NCI-H1436 (cell line): ENCODE measurements at regions not wholly inside any gene's neighbourhood (a gene's known extent, or its start where the extent isn't known, plus 50 kb on each side); places are given as distances from the start of the nearest gene placed in this dataset.
"Not testable (repeated sequence)": the region's sequence is repeated elsewhere in the genome, so short reads cannot be mapped to it uniquely, and the experiment has no call there.

Experiments used
- DNase-seq: peaks from one replicate; lab custom pipeline; 2025; lab: John Stamatoyannopoulos, UW

DNA sequence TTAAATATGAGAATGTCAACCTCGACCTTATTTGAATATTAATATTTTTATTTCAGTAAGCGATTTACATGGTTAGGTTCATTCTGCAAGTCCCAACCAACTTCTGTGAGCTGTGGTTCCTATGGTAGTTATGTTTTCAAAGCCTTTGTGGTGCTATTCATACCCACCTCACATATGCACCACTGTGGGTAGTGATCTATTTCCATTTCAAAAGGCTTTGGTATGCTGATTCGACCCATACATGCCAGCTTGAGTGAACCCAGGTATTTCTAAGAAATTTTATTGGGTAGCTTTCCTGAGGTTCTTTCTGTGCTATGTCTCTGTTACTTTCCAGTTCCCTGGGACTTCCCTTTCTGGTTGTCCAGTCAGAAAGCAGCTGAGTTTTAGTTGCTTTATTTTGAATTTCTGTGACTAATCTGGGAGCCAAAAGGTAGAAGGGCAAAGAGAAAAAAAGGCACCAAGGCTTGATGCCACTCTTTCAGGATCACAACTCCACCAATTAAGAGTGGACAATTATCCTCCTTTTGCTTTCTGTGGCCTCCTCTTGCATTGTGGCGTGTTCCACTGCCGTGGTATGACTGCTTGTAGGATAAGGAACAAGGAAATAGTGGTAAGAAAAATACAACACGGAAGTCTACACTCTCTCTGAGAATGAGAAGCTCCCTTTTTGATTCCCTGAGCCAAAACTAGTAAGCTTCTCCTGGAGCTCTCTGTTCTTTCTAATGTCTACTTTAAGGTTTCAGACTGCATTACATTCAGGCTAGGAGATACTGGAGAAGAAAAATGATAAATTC, 729.1 kb downstream of the NOVA1 start:
- no peak for DNase-seq

DNA sequence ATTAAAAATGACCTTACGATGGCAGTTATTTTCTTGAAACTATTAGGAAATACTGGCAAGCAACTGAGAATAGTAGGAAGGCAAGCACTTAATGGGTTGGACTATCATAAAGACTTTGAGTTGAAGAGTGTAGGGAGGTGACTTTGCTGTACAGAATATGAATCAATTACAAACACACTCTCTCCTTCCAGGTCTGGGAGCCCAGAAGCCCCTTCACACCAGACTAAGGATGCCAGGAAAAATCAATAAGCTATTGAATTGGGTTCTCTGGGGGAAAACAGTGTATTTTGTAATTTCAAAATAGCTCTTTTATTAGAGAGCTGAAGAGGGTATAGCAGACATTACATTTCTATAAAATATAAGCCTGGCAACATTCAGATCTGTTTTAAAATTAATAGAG, 736.4 kb downstream of the NOVA1 start:
- DNase-seq, result no peak

DNA sequence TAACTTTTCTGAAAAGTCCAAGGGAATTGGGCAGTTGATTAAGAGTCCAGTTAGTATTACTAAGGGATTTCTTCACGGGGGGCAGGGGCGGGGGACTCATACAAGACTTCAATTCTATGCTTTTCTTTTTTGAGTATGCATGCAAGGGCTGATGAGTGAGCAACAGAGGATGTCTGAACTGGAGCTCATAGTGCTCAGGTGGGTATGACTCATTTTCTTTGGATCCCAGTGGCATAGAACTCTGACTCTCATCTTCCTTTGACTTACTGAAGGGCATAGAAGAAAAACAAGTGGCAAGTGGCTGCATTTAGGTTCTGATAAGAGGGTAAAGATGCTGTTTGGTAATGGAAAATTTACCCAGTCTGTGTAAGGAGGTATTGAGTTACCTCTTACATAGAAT, 749.2 kb downstream of the NOVA1 start:
- no peak for DNase-seq

DNA sequence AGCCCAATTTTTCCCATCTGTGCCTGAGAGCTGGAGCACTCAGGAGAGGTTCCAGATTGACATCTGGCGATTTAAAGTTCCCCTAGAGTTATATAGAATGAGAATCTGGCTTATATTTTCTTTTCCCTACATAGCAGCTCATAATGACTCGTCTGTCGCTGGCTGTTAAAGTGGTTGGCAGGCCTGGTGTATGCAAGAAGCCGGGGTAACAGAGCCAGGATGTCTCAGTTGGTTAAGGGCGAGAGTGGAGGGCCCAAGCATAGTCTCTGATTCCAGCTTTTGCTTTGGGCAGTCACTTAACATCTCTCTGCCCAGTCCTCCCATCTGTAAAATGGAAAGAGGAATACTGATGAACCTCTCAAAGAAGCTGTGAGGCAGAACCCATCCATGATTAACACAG, 751.6 kb downstream of the NOVA1 start:
- no peak for DNase-seq

DNA sequence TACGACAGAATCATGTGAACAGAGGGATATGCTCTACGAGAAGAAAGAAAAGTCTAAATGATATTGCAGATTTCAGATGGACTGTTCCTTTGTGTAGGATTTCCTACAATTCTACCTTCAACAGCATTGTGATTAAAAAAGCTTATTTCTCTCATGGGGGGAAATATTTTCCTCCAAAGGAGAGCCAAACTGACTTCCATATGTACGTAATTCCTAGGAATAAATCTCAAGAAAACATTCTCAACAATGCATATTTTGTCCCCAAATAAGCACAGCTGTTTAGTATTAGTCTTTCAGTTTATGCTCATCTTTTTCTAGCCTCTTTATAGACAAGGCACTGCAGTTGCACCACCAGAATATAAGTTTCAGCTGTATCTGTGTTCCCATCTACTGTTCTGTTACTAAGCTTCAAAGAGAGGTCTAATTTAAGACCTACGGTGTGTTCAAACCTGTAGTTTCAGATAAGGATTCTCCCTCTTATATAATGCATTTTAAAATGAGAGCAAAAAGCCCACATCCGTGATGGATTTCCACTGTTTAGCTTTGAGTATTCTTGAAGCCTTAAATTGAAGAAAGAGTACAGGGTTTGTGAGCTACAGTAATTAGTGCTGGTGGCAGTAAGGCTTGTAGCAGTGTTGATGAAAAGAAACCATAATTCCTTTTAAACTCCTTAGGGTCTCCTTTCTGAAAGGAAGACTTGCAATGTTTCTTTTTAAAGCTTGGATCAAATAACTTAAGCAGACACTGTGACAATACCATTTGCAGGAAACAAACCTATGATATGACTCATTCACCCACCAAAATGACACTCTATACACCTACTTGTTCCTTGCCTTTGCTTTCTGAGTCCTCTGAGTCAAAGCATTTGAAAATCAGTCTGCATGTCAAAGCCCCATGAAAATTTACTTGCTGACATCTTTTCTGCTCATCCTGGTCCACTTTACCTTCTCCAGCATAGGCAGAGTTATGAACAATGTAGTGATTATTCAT, 754.1 kb downstream of the NOVA1 start:
- no peak for DNase-seq

DNA sequence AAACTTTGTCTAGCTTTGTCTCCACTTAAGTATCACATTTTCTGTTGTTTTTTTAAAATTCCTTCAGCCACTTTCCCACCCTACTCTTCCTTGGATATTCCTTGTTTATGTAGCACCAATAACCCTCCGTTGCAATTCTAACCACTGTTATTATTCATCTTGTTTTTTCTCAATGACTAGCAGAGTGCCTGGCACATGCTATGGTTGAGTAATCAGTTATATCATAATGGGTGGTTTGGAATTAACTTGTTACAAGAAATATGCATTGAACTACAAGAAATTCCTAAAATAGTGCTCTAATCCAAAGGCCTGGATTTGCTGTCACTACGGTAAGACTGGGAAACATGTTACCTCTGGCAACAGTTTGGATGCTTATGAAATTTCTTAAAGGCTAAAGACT, 756.6 kb downstream of the NOVA1 start:
- no peak for DNase-seq

DNA sequence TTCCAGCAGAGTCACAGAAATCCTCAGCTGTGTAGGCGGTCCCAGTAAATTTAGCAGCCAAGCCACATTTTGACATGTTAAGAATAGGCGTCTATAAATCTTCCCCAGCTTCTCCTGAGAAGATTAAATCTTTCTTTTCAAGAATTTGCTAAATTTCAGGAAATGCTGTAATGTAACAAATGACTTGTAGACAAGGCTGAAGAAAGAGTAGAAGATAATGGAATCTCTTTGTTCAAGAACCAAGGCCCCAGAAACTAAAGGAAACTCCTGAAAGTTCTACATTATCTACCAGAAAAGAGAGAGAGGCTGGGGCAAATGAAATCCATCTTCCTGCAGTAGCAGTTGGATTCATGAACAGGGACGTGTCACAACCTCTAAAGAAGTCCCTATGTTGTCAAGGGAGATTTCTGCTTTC, 760.3 kb downstream of the NOVA1 start:
- DNase-seq, result no peak

DNA sequence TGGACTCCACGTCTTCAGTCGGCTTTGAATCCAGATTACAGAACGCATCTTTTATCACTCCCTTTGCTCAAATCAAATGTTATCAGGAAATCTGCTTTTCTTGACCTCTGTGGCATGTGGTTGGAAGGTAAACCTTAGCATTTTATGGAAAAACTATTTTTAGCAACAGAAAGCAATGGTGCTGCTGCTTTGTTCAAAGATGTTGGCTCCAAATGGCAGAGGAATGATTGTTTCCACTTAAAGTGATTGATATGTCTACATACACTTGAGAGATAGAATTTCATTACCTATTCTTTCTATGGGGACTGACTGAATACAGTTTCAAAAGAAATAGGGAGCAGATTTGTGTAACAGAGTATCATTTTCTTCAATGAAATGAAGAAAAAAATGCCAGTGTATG, 761.2 kb downstream of the NOVA1 start:
- no peak for DNase-seq

DNA sequence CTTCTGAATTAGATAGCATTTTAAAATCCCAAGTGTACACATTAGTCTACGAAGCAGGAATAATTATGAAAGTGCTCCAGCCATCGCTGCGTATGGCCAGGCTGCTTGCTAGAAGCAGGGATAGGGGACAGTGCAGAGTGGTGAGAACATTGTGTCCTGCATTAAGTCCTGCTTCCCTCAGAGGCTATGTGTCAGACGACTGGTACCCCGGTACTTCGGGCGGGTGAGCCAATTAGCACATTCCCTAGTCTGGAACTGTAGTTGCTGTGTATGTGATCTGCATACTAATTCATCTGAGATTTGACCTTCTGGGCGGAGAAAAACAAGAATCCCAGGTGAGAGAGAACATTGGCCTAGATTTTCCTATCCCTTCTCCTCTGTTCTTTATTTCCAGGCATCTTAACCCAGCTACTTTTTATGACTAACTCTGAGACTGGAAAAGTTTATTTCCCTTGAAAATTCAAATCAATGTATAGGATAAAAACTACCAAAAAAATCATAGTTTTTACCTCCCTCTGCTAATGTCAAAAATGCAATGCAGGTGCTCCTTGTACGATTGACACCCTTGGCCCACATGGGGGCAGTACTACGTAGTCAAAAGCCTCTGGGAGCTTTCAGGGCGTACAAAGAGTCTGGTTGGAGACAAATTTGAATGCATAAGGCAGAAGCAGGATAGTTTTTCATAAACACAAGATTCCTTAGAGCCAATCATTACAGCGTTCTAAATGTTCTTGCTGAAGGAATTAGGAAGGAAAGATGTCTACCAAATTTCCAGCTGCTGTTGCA, 764.3 kb downstream of the NOVA1 start:
- DNase-seq, result peak; percentile 34

DNA sequence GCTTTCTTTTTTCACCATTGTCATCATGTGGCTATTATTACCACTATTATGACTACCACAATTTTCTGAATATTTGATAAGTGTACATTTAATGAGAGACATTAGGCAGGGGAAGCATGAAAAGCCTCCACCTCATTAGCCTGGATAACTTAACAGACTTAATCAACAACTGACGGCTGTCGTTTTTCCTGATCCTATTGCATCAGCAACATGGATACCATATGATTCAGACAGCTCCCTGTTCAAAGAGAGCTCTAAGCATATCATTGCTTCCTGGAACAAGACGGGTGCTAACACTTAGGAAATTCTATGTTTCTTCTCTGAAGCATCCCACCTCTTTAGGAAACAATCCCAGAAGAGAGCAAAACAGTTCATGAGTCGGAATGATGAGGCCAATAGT, 765.2 kb downstream of the NOVA1 start:
- DNase-seq, result no peak

DNA sequence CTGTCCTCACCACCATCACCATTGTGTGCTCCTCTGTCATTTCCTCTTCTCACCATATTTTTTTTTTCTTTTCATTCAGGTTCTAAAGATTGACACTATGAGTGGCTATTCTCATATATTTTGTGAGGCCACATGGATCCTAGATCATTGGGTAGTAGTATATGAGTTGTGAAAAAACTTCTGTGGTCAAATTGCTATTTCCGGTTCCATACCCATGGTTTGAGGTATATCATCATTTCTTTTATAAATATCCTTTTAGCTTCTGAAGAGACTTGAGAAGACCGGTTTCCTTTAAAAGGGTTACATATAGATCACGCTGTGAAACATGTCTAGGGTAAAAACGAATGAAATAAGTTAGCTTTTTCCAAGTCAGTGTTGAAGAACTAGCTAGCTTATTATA, 769.3 kb downstream of the NOVA1 start:
- no peak for DNase-seq

DNA sequence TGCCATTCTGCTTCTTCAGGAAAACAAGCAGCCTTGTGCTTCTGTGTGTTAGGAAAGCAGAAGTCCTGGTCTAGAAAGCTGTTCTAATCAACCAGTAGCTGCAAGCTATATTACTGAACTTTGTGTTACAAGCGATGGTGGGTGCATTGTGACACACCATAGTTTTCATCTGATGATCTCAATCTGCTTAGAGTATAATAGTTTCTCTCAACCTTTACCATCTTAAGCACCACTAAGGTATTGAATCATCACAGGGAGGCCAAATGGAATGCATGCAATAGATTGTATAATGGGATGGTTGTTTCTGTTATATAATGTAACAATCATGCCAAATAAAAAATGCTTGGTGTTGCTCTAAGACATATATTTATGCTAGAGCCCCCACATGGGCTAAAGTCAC, 771.7 kb downstream of the NOVA1 start:
- DNase-seq, result no peak

DNA sequence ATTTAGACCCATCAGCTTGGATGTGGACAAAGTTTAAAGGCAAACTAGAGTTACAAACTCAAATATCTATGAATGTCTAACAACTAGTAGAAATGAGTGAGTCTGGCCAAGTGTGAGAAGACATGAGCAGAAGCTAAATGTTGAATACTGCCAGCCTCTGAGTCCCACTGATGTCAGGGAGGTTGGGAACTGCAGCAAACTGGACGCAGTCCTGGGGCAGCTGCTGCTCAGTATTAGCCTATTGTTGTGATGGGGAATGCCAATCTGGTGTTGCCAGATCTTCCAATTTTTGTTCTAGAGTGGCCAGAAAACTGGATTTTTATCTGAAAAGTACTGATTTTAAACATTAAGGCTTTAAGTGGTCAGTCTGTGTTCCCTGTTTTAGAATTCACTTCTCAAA, 770.4 kb upstream of the STXBP6 start:
- no peak for DNase-seq

DNA sequence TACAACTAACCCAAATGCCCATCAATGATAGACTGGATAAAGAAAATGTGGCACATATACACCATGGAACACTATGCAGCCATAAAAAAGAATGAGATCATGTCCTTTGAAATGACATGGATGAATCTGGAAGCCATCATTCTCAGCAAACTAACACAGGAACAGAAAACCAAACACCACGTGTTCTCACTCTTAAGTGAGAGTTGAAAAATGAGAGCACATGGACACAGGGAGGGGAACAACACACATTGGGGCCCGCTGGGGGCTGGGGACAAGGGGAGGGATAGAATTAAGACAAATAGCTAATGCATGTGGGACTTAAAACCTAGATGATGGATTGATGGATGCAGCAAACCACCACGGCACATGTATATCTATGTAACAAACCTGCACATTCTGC, 764.7 kb upstream of the STXBP6 start:
- not testable (repeated sequence) for DNase-seq

DNA sequence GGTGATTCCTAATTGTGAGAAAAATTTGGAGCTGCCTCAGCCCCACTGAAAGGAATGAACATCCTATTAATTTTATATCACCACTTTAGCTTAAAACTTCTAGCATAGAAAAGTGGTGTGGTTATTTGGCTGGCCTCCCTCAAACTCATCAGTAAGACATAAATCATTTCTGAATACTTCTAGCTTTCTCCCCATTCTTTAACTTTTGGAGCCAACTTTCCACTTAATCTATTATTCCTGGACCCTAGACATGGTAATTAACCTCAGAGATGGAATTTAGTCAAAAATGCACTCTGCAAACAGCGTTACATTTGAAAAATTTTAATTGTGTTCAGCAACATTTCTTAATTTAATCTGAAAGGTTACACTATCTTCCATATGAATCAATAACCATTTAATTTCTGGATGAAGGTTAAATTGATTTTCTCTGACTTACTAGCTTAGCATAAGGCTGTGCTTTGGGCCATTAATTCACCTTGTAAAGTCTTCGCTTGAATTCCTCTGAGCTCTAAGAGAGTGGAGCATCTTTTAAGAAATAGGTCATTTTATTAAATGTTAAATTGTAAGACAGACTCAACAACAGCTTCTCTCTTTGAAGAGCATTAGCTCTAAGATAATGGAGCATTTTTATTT, 753.6 kb upstream of the STXBP6 start:
- DNase-seq, result no peak

DNA sequence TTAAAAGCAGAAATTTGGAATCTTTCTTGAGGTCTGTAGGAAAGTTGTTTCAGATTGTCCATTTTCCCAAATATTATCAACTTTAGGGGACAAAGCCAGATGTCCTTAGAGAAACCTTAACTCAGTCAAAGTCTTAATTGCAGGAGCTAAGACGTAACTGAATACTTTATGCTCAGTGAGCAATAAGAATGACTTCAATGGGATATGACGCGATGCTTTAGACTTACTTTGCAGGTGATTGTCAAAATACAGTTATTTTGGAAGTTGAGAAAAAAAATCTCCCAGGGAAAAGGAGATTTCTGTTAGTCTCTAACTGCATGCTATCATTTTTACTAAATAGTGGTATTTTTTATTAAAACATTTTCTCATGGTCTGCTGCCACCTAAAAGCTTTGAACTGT, 750.9 kb upstream of the STXBP6 start:
- no peak for DNase-seq

DNA sequence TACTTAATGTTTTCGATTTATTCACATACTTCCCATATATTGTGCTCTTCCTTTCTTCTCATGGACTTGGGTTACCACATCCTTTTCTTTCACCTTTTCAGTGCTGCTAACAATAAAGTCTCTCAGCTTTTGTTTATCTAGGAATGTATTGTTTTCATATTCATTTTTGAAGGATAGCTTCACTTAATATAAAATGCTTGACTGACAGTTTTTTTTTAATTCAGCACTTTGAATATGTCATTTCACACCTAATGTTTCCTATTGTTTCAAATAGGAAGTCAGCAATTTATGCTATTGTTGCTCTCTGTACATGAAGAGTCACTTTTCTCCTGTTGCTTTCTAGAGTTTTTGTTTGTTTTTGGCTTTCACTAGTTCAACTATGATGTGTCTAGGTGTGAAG, 738.3 kb upstream of the STXBP6 start:
- no peak for DNase-seq

DNA sequence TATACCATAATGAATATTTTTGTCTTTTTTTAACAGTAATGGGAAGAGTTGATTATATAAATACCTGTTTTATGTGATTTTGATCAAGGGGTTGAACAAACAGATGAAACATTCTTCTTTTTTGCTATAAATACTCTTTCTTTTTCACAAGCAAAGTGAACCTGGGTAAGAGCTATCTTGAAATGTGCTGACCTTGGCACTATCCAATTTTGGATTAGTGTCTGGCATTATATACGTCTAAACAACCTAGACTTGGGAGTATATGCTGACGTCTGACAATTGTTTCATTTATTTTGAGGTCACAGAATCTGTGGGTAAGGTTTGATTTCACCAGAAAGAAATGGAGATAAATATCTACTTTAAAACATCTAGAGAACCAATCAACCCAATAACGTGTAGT, 716.0 kb upstream of the STXBP6 start:
- no peak for DNase-seq

DNA sequence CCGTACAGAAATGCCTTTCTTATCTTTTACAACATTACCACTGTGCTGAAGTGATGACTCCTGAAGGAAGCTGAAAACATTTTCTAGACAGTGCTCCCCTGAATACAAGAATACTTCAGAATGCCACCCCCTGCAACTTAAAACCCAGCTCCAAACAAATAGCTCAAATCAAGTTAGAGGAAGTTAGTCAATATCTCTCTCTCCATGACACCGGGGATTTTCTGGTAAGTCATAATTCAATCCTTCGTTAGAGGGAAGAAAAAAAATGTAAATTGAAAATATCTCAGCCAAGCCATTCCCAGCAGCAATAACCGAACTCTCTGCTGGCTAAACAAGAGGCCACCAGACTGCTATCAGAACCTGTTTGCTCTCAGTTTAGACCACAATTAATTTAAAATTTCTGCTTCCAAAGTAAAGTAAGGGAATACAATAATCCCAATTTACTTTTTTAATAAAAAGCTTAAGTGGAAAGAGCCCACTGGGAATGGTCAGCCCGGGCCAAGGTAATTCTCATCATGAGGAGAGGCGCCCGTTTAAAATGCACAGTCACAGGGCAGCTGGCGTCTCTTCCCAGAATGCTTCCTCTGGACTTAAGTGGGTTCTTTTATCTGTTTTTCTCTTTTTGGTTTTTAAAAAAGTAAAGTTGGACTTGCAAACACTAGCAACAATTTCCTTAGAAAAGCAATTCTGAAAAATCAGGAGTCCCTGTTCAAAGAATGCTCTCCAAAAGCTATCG, 710.1 kb upstream of the STXBP6 start:
- DNase-seq, result no peak

DNA sequence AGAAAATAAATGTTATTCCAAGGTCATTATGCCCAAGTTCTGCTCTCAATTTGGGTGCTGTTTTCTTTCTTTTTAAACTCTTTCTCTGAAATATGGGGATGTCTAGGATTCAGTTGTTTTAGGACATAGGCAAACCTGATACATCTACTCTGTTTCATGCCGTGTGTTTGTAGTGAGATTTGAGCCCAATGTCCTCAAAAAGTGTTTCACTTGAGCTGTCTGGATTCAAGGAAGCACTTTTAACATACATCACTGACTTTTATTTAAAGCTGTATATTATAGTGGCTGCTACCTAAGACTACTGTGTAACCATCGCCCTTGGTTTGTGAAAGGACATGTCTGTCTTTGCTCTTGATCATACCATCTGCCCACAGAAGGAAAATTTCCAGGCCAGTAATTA, 709.3 kb upstream of the STXBP6 start:
- no peak for DNase-seq

DNA sequence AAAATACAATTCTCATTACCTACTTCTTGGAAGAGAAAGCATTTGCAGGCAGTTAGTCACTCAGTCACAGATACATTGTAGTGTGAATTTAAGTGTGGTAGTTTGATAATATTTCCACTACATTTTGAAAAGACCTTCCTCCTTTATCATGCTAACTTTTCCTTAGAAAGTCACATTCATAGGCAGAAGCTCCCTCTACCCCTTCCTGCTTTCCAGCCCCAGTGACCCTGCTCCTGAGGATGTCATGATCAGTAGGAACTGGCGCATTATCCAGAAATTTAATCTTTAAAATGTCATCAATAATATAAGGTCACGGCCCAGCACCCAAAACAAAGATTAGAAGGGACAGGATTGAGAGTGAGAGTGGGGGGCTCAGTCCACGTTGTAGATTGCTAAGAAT, 707.4 kb upstream of the STXBP6 start:
- no peak for DNase-seq
